ENCODE measurements at regions not wholly inside any gene's neighbourhood (a gene's known extent, or its start where the extent isn't known, plus 50 kb on each side); places are given as distances from the start of the nearest gene placed in this dataset.
"Not testable (repeated sequence)": the region's sequence is repeated elsewhere in the genome, so short reads cannot be mapped to it uniquely, and the experiment has no call there.

GRCh38 chr1:228868731-228869024 is 133.4 kb downstream of the RHOU start:
- DNase-seq (ENCODE audit: low read depth), result no peak

GRCh38 chr1:228869312-228869824 is 134.1 kb downstream of the RHOU start:
- no peak for DNase-seq (ENCODE audit: low read depth)

GRCh38 chr1:228870041-228870713 is 134.9 kb downstream of the RHOU start:
- DNase-seq (ENCODE audit: low read depth), result no peak

GRCh38 chr1:228871314-228872061 is 136.2 kb downstream of the RHOU start:
- no peak for DNase-seq (ENCODE audit: low read depth)

GRCh38 chr1:228872080-228872479 is 136.8 kb downstream of the RHOU start:
- DNase-seq (ENCODE audit: low read depth), result no peak

GRCh38 chr1:228873709-228874108 is 138.4 kb downstream of the RHOU start:
- DNase-seq (ENCODE audit: low read depth), result no peak

GRCh38 chr1:228875741-228876140 is 140.5 kb downstream of the RHOU start:
- no peak for DNase-seq (ENCODE audit: low read depth)

GRCh38 chr1:228876187-228876586 is 140.9 kb downstream of the RHOU start:
- DNase-seq (ENCODE audit: low read depth), result no peak

- DNase-seq (ENCODE audit: low read depth), result no peak
Observed at GRCh38 chr1:228879164-228879563, 143.9 kb downstream of the RHOU start.

GRCh38 chr1:228882041-228882770 is 146.9 kb downstream of the RHOU start:
- no peak for DNase-seq (ENCODE audit: low read depth)

GRCh38 chr1:228882771-228883450 is 147.6 kb downstream of the RHOU start:
- no peak for DNase-seq (ENCODE audit: low read depth)

- no peak for DNase-seq (ENCODE audit: low read depth)
Observed at GRCh38 chr1:228883535-228883934, 148.3 kb downstream of the RHOU start.

GRCh38 chr1:228884196-228884595 is 148.9 kb downstream of the RHOU start:
- no peak for DNase-seq (ENCODE audit: low read depth)

- DNase-seq (ENCODE audit: low read depth), result no peak
Observed at GRCh38 chr1:228884615-228885566, 149.6 kb downstream of the RHOU start.

- no peak for DNase-seq (ENCODE audit: low read depth)
Observed at GRCh38 chr1:228885845-228886244, 150.6 kb downstream of the RHOU start.

- DNase-seq (ENCODE audit: low read depth), result no peak
Observed at GRCh38 chr1:228887101-228887500, 151.8 kb downstream of the RHOU start.

- no peak for DNase-seq (ENCODE audit: low read depth)
Observed at GRCh38 chr1:228887960-228888359, 152.7 kb downstream of the RHOU start.

GRCh38 chr1:228889289-228889688 is 154.0 kb downstream of the RHOU start:
- DNase-seq (ENCODE audit: low read depth), result no peak

- no peak for DNase-seq (ENCODE audit: low read depth)
Observed at GRCh38 chr1:228891272-228892034, 156.2 kb downstream of the RHOU start.

- DNase-seq (ENCODE audit: low read depth), result not testable (repeated sequence)
Observed at GRCh38 chr1:228892200-228892599, 156.9 kb downstream of the RHOU start.
